Lower leg skin (tissue), 4 donors: ENCODE measurements at regions not wholly inside any gene's neighbourhood (a gene's known extent, or its start where the extent isn't known, plus 50 kb on each side); places are given as distances from the start of the nearest gene placed in this dataset.

Source experiments
- DNase-seq, 2 donors: peaks; one replicate each; pipeline ENCODE4 v3.0.0-alpha.2; 2019; ENCODE audit warnings: low spot score in 2 of 2
- H3K4me3 ChIP-seq: fragments of 200-600 bp; sonication (generic); 2 replicates; pipeline ENCODE4 v1.5.1; 2017; ENCODE audit warnings: mild to moderate bottlenecking, low read depth; ENCODE audit not compliant: poor library complexity, severe bottlenecking
- POLR2A ChIP-seq, 2 donors: fragments of 450-650 bp; IDR thresholded peaks; one replicate each; pipeline ENCODE4 v1.6.1; 2016 to 2017; ENCODE audit warnings: antibody characterized with exemption in 2 of 2, mild to moderate bottlenecking in 1 of 2, moderate library complexity in 1 of 2
- WGBS, 2 donors: methylation state at CpG; one replicate each; pipeline ENCODE4 v1.1.5; 2018; 5-methylcytosine and 5-hydroxymethylcytosine counted together
- intact Hi-C: fragments of 100-400 bp; cut with DNase I; formaldehyde crosslinking; loops from one replicate; pipeline ENCODE4 v1.15.0; 2023; ENCODE audit warnings: low total_unique reads
- TF ChIP-seq, protein P1 (sequence below), 3 donors: fragments of 450-650 bp; IDR thresholded peaks; one replicate each; pipeline ENCODE4 v1.5.1; 2016; ENCODE audit warnings: antibody characterized with exemption in 3 of 3, mild to moderate bottlenecking in 3 of 3, moderate library complexity in 2 of 3

DNA sequence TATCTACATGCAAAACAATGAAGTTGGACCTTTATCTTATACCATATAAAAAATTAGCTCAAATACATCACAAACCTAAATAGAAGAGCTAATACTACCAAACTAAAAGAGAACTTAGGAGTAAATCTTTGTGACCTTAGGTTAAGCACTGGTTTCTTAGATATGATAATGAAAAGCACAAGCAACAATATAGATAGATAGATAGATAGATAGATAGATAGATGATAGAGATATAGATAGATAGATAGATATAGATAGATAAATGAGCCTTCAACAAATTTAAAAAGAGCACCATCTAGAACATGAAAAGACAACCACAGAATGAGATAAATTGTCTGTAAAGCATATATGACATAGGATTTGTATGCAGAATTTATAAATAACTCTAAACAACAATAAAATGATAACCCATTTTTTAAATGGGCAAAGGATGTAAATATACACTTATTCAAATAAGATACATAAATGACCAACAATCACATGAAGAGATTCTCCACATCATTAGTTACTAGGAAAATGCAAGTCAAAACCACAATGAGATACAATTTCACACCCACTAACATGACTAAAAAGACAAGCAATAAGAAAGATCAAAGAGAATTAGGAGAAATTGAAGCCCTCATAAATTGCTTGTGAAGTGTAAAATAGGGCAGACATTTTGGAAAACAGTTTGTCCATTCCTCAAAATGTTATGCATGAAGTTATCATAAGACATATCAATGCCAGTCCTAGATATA, 293.7 kb downstream of the BTG1 start:
- intact Hi-C loops = no loop called here
- no peak for DNase-seq
- no peak for TF ChIP-seq POLR2A (IDR thresholded peaks at IDR 0.05)
- TF ChIP-seq, protein P1, sequence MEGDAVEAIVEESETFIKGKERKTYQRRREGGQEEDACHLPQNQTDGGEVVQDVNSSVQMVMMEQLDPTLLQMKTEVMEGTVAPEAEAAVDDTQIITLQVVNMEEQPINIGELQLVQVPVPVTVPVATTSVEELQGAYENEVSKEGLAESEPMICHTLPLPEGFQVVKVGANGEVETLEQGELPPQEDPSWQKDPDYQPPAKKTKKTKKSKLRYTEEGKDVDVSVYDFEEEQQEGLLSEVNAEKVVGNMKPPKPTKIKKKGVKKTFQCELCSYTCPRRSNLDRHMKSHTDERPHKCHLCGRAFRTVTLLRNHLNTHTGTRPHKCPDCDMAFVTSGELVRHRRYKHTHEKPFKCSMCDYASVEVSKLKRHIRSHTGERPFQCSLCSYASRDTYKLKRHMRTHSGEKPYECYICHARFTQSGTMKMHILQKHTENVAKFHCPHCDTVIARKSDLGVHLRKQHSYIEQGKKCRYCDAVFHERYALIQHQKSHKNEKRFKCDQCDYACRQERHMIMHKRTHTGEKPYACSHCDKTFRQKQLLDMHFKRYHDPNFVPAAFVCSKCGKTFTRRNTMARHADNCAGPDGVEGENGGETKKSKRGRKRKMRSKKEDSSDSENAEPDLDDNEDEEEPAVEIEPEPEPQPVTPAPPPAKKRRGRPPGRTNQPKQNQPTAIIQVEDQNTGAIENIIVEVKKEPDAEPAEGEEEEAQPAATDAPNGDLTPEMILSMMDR (IDR thresholded peaks at IDR 0.05) = no peak
- no peak overlapping the region for H3K4me3 ChIP-seq

DNA sequence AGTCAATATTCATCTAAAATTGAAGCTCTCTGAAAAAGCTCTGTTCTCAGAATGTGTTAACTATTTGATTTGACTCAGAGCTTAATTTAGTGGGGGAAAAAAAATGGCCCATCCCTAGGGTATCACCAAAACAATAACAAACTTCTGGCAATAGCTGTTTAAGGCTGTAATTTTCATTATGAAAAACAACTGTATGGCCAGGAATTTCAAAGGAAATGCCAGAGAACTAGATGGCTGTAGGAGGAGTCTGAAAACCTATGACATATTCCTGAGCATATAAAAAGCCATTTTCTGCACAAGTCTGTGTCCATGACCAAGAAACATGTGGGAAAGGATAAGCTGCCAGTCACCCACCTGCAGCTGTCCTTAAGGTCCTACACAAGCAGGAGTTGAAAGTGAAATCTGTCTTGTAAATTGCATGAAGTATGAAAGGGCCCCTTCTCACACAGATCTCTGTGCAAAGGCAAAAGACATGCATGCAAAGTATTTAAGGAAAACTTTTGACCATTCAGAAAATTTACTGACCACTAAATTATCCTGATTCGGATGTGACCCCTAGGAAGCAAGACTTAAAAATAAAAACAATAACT, 299.1 kb downstream of the BTG1 start:
- no peak for DNase-seq
- intact Hi-C loops = no loop called here
- TF ChIP-seq, protein P1 (IDR thresholded peaks at IDR 0.05) = no peak
- TF ChIP-seq POLR2A (IDR thresholded peaks at IDR 0.05) = no peak

DNA sequence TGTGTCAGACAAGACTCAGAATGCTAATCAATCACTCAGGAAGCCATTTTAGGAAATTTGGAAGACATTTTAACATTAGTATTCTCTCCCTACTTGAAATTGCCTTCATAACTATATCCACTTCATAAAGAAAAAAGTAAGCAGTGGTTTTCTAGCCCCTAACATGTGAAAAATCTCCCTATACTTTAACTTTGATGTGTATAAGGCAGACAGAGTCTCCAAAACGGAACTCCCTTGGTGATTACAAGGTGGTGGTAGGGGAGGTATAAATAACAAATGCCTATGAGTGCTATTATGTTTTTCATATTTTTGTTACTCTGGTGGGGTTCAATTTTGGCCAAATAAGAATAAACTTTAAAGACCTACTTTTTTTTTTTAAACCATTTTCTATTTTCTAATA, 300.3 kb downstream of the BTG1 start:
- intact Hi-C loops = no loop called here
- no peak for TF ChIP-seq POLR2A (IDR thresholded peaks at IDR 0.05)
- TF ChIP-seq, protein P1 (IDR thresholded peaks at IDR 0.05) = no peak
- H3K4me3 ChIP-seq = no peak overlapping the region
- no peak for DNase-seq
- 92 to 93% methylated on average over 1 of the region's 1 CpG for WGBS, 2 donors

More for the DNA sequence above, 299.1 kb downstream of the BTG1 start:
- 58 to 77% methylated on average over 1 of the region's 1 CpG for WGBS, 2 donors
- no peak overlapping the region for H3K4me3 ChIP-seq

DNA sequence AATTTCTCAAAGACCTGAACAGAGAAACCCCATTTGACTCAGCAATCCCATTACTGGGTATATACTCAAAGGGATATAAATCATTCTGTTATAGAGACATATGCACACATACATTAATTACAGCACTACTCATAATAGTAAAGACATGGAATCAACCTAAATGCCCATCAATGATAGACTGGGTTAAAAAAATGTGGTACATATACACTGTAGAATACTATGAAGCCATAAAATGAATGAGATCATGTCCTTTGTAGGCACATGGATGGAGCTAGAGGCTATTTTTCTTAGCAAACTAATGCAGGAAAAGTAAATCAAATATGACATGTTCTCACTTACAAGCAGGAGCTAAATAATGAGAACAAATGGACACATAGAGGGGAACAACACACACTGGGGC, 303.8 kb downstream of the BTG1 start:
- intact Hi-C loops = no loop called here
- DNase-seq = no peak
- H3K4me3 ChIP-seq = no peak overlapping the region
- TF ChIP-seq POLR2A (IDR thresholded peaks at IDR 0.05) = no peak
- TF ChIP-seq, protein P1 (IDR thresholded peaks at IDR 0.05) = no peak

DNA sequence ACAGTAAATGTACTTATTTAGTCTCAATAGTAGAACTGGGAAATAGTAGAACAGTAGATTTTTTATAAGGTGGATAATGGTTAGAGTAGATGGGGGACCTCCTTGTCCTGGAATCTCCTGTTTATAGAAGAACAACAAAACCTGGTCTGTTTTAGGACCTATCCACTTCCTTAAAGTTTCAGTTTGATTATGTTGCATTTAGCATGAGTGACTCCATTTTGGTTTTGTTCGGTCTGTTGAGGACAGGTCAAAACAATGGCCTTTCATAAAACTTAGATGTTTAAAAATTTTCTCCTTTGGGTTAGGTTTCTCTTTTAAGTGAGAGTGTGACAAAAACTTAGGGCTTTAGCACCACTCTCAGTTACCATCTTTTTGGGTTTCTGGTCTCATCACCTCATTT, 308.9 kb downstream of the BTG1 start:
- TF ChIP-seq POLR2A (IDR thresholded peaks at IDR 0.05) = no peak
- TF ChIP-seq, protein P1 (IDR thresholded peaks at IDR 0.05) = no peak
- WGBS, 2 donors = 92 to 94% methylated on average over 1 of the region's 1 CpG

DNA sequence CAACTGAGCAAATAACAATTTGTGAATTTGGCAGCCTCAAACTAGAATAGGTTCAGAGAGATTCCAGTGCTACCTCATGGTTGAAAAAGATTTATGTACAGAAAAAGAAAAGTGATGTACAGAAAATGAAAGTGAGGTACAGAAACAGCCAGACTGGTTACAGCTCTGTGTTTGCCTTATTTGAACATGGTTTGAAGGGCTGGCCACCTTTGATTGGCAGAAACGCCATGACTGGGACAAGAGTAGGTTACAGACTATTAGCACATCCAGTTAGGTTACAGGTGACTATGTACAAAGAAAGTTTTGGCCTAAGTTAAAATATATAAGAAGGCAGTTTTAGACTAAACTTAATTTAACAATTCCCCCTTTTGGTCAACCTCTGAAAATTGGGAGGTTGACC, 309.4 kb downstream of the BTG1 start:
- no peak for DNase-seq
- 94 to 97% methylated on average over 1 of the region's 1 CpG for WGBS, 2 donors
- no peak for TF ChIP-seq POLR2A (IDR thresholded peaks at IDR 0.05)
- TF ChIP-seq, protein P1 (IDR thresholded peaks at IDR 0.05) = no peak
- H3K4me3 ChIP-seq = no peak overlapping the region
- intact Hi-C loops = no loop called here

More for the DNA sequence above, 308.9 kb downstream of the BTG1 start:
- no peak for DNase-seq
- H3K4me3 ChIP-seq = no peak overlapping the region
- intact Hi-C loops = no loop called here
